GM12891 (cell line): ENCODE measurements at regions not wholly inside any gene's neighbourhood (a gene's known extent, or its start where the extent isn't known, plus 50 kb on each side); places are given as distances from the start of the nearest gene placed in this dataset.

ENCODE experiments used
- DNase-seq: peaks from one replicate; pipeline ENCODE4 v3.0.0; 2011; ENCODE audit warnings: low spot score; ENCODE audit not compliant: insufficient read length
- FAIRE-seq: peaks from 2 replicates; lab custom pipeline; 2011; peaks lifted over from hg19 to GRCh38; lab: Jason Lieb, UNC
- PAX5 ChIP-seq: IDR thresholded peaks from 2 replicates; pipeline ENCODE4 v1.6.1; 2011; ENCODE audit warnings: low read length, moderate library complexity, mild to moderate bottlenecking; ENCODE audit not compliant: insufficient read depth, severe bottlenecking
- POLR2A ChIP-seq: IDR thresholded peaks from 2 replicates; pipeline ENCODE4 v1.6.1; 2011; ENCODE audit warnings: low read depth, low read length, control low read depth
- POLR2AphosphoS5 ChIP-seq: IDR thresholded peaks from 2 replicates; pipeline ENCODE4 v1.6.1; 2011; ENCODE audit warnings: low read depth, low read length, control low read depth
- POU2F2 ChIP-seq: IDR thresholded peaks from 2 replicates; pipeline ENCODE4 v1.6.1; 2011; ENCODE audit warnings: low read depth, mild to moderate bottlenecking, control low read depth, low read length, moderate library complexity
- SPI1 ChIP-seq: IDR thresholded peaks from 2 replicates; pipeline ENCODE4 v1.6.1; 2011; ENCODE audit warnings: low read depth, low read length, control low read depth
- TAF1 ChIP-seq: IDR thresholded peaks from 2 replicates; pipeline ENCODE4 v1.6.1; 2011; ENCODE audit warnings: low read depth, low read length, control low read depth

- FAIRE-seq (no peak), DNase-seq (no peak)
- no peak for TF ChIP-seq PAX5
- TF ChIP-seq POU2F2, result no peak
- TF ChIP-seq POLR2AphosphoS5, result no peak
- no peak for TF ChIP-seq SPI1
- TF ChIP-seq TAF1, result no peak
- TF ChIP-seq POLR2A, result no peak
Measured at GRCh38 chr9:129402371-129402739, 218.5 kb downstream of the C9orf50 start.

GRCh38 chr9:129401623-129402370 lies 219.1 kb downstream of the C9orf50 start:
- DNase-seq (no peak), FAIRE-seq (no peak)
- TF ChIP-seq SPI1 (no peak), PAX5 (no peak), TAF1 (no peak), POLR2A (no peak), POLR2AphosphoS5 (no peak), POU2F2 (no peak)

- no peak for TF ChIP-seq SPI1
- no peak for TF ChIP-seq POU2F2
- TF ChIP-seq POLR2AphosphoS5, result no peak
- no peak for TF ChIP-seq PAX5
- no peak for TF ChIP-seq TAF1
- TF ChIP-seq POLR2A, result no peak
- DNase-seq (no peak), FAIRE-seq (no peak)
Measured at GRCh38 chr9:129400971-129401622, 219.8 kb downstream of the C9orf50 start.

GRCh38 chr9:129400001-129400970 lies 220.6 kb downstream of the C9orf50 start:
- TF ChIP-seq POLR2A (no peak), TAF1 (no peak), PAX5 (no peak), SPI1 (no peak), POU2F2 (no peak), POLR2AphosphoS5 (no peak)

GRCh38 chr9:129399634-129399990 lies 221.3 kb downstream of the C9orf50 start:
- no peak for FAIRE-seq
- peak; percentile 26; the same call in 1 of the 2 replicates for TF ChIP-seq SPI1
- TF ChIP-seq POLR2AphosphoS5, result no peak
- DNase-seq, result no peak

More at GRCh38 chr9:129400001-129400970, 220.6 kb downstream of the C9orf50 start:
- DNase-seq, result no peak
- FAIRE-seq, result no peak

- no peak for DNase-seq
- FAIRE-seq, result no peak
- TF ChIP-seq POLR2AphosphoS5 (no peak), POU2F2 (no peak), POLR2A (no peak), TAF1 (no peak), PAX5 (no peak), SPI1 (no peak)
Measured at GRCh38 chr9:129398961-129399633, 221.0 kb upstream of the IER5L start.

- FAIRE-seq, result no peak
- DNase-seq, result no peak
- no peak for TF ChIP-seq TAF1
- TF ChIP-seq PAX5, result no peak
- TF ChIP-seq SPI1, result no peak
- no peak for TF ChIP-seq POLR2AphosphoS5
- no peak for TF ChIP-seq POU2F2
- no peak for TF ChIP-seq POLR2A
Measured at GRCh38 chr9:129398101-129398960, 220.3 kb upstream of the IER5L start.

GRCh38 chr9:129397335-129397734 lies 219.3 kb upstream of the IER5L start:
- TF ChIP-seq TAF1 (no peak), POU2F2 (no peak), PAX5 (no peak), POLR2AphosphoS5 (no peak), SPI1 (no peak), POLR2A (no peak)
- DNase-seq (no peak), FAIRE-seq (no peak)

GRCh38 chr9:129396365-129396708 lies 218.3 kb upstream of the IER5L start:
- FAIRE-seq, result no peak
- no peak for DNase-seq
- no peak for TF ChIP-seq TAF1
- no peak for TF ChIP-seq SPI1
- no peak for TF ChIP-seq POLR2A
- no peak for TF ChIP-seq POU2F2
- no peak for TF ChIP-seq POLR2AphosphoS5
- TF ChIP-seq PAX5, result no peak
